A549 (cell line): ENCODE measurements at regions not wholly inside any gene's neighbourhood (a gene's known extent, or its start where the extent isn't known, plus 50 kb on each side); places are given as distances from the start of the nearest gene placed in this dataset.

ENCODE experiments used
- BHLHE40 ChIP-seq: IDR thresholded peaks from 2 replicates; pipeline ENCODE4 v1.6.1; 2012; ENCODE audit warnings: low read depth, low read length, inconsistent platforms
- CEBPB ChIP-seq, 2 experiments: fragments of >200 bp in 1 of 2; sonication (Bioruptor Twin) in 1 of 2; formaldehyde crosslinking in 1 of 2; IDR thresholded peaks; 2 replicates each; pipeline ENCODE4 v1.6.1; 2012 to 2016
- CTCF ChIP-seq: fragments of >200 bp; sonication (Bioruptor Twin); formaldehyde crosslinking; IDR thresholded peaks from 3 replicates; pipeline ENCODE4 v1.5.1; 2016
- POLR2A ChIP-seq: IDR thresholded peaks from 2 replicates; pipeline ENCODE4 v1.6.1; 2012; ENCODE audit warnings: mild to moderate bottlenecking, low read length
- RCOR1 ChIP-seq: fragments of 150-350 bp; IDR thresholded peaks from 2 replicates; pipeline ENCODE4 v1.6.1; 2014; ENCODE audit warnings: antibody characterized with exemption, low read length, low read depth
- ZC3H11A ChIP-seq: fragments of 450-650 bp; IDR thresholded peaks from 2 replicates; pipeline ENCODE4 v1.6.1; 2014; ENCODE audit warnings: antibody characterized with exemption, mild to moderate bottlenecking

DNA sequence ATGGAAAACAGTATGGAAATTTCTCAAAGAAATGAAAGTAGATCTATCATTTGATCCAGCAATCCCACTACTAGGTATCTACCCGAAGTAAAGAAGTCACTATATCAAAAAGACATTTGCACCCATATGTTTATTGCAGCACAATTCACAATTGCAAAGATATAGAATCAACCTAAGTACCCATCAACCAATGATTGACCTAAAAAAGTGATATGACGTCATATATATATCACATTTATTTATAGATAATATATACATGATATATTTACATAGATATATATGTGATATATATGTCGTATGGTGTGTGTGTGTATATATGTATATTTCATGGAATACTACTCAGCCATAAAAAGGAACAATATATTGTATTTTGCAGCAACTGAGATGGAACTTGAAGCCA is 188.3 kb upstream of the ARHGAP42 start:
- TF ChIP-seq POLR2A (no peak), CTCF (no peak), BHLHE40 (no peak), RCOR1 (no peak), ZC3H11A (no peak), CEBPB (IDR thresholded peaks at IDR 0.05) (no peak)
